Vagina (tissue), 2 donors: ENCODE measurements at regions not wholly inside any gene's neighbourhood (a gene's known extent, or its start where the extent isn't known, plus 50 kb on each side); places are given as distances from the start of the nearest gene placed in this dataset.

Experiments
- DNase-seq, 2 donors: peaks; one replicate each; pipeline ENCODE4 v3.0.0-alpha.2; 2017; ENCODE audit errors: extremely low spot score in 2 of 2
- H3K27ac ChIP-seq: fragments of 200-600 bp; sonication (generic); one replicate; pipeline ENCODE4 v1.5.1; 2019
- H3K27me3 ChIP-seq: fragments of 200-600 bp; sonication (generic); one replicate; pipeline ENCODE4 v1.5.1; 2019
- H3K36me3 ChIP-seq, 2 donors: fragments of 200-600 bp; sonication (generic); one replicate each; pipeline ENCODE4 v1.5.1; 2017 to 2019
- H3K4me1 ChIP-seq: fragments of 200-600 bp; sonication (generic); one replicate; pipeline ENCODE4 v1.5.1; 2019
- H3K4me3 ChIP-seq, 2 donors: fragments of 200-600 bp; sonication (generic); 1 replicate in 1 of 2; 2 replicates in 1 of 2; pipeline ENCODE4 v1.5.1; 2016 to 2019
- H3K9me3 ChIP-seq: fragments of 200-600 bp; sonication (generic); one replicate; pipeline ENCODE4 v1.5.1; 2019
- POLR2A ChIP-seq, 2 donors: fragments of 450-650 bp; IDR thresholded peaks; one replicate each; pipeline ENCODE4 v1.6.1; 2017; ENCODE audit warnings: antibody characterized with exemption in 2 of 2, mild to moderate bottlenecking in 2 of 2, moderate library complexity in 2 of 2
- POLR2AphosphoS5 ChIP-seq, 2 donors: sonication (generic); formaldehyde crosslinking; IDR thresholded peaks; one replicate each; pipeline ENCODE4 v1.9.0; 2017; ENCODE audit warnings: antibody characterized with exemption in 2 of 2, mild to moderate bottlenecking in 2 of 2, low read depth in 1 of 2; ENCODE audit not compliant: insufficient read depth in 1 of 2
- intact Hi-C: fragments of 100-400 bp; cut with DNase I; formaldehyde crosslinking; loops from one replicate; pipeline ENCODE4 v1.15.1; 2023
- TF ChIP-seq, protein P1 (sequence below), 3 experiments: fragments of 450-650 bp in 2 of 3; fragments of 200-600 bp in 1 of 3; sonication (generic) in 1 of 3; IDR thresholded peaks; one replicate each; pipeline ENCODE4 v1.5.1; 2017 to 2019; ENCODE audit warnings: antibody characterized with exemption in 3 of 3, mild to moderate bottlenecking in 2 of 3, moderate library complexity in 2 of 3

DNA sequence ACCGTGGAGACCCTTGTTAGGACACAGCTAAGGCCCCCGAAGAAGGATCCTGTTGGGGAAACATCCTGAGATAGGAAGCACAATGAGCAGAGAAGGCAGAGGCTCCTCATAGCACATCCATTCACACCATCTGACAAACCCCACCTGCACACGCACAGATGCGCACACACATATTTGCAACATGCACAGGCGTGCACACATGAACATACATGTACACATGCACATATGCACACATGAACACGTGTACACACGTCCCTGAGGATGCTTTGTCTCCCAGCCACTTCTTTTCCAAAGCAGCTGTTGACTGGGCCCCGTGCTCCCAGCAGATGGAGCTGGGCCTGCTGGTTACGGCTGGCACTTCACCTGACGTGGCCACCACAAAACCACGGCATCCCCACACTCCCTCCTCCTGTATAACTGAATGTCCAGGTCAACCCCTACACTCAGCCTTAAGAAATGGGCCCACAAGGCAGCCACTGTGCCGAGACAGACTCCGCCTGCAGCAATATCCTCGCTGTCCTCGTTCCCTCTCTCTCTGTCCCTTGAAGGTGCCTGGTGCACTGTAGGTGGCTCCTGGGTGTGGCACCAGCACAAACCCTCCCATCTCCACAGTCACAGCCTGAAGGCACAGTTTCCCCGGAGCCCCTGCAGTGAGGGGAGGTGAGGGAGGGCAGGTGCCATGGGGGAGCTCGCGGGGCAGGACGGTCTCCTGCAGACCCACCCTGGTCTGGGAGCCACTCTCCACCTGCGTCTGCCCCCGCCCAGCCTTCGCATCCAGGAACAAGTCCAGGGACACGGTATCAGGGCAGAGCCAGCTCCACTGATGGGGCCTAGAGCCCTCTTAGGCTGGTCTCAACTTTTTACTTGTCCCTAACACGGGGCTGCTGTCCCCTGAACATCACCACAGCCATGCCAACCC is 183.0 kb downstream of the RBFOX3 start:
- H3K9me3 ChIP-seq = no peaks in the 10 kb centered on the region
- H3K27me3 ChIP-seq = no peaks in the 10 kb centered on the region
- no peaks in the 10 kb centered on the region for H3K36me3 ChIP-seq
- no peak overlapping the region for H3K4me3 ChIP-seq
- DNase-seq = no peak
- no peak overlapping the region for H3K27ac ChIP-seq
- intact Hi-C loops = no loop called here
- TF ChIP-seq POLR2AphosphoS5 (IDR thresholded peaks at IDR 0.05; ENCODE audit: insufficient read depth in 1 of 2, low read depth in 1 of 2) = no peak
- no peak for TF ChIP-seq POLR2A (IDR thresholded peaks at IDR 0.05)
- TF ChIP-seq, protein P1, sequence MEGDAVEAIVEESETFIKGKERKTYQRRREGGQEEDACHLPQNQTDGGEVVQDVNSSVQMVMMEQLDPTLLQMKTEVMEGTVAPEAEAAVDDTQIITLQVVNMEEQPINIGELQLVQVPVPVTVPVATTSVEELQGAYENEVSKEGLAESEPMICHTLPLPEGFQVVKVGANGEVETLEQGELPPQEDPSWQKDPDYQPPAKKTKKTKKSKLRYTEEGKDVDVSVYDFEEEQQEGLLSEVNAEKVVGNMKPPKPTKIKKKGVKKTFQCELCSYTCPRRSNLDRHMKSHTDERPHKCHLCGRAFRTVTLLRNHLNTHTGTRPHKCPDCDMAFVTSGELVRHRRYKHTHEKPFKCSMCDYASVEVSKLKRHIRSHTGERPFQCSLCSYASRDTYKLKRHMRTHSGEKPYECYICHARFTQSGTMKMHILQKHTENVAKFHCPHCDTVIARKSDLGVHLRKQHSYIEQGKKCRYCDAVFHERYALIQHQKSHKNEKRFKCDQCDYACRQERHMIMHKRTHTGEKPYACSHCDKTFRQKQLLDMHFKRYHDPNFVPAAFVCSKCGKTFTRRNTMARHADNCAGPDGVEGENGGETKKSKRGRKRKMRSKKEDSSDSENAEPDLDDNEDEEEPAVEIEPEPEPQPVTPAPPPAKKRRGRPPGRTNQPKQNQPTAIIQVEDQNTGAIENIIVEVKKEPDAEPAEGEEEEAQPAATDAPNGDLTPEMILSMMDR (IDR thresholded peaks at IDR 0.05) = no peak
- no peaks in the 10 kb centered on the region for H3K4me1 ChIP-seq

DNA sequence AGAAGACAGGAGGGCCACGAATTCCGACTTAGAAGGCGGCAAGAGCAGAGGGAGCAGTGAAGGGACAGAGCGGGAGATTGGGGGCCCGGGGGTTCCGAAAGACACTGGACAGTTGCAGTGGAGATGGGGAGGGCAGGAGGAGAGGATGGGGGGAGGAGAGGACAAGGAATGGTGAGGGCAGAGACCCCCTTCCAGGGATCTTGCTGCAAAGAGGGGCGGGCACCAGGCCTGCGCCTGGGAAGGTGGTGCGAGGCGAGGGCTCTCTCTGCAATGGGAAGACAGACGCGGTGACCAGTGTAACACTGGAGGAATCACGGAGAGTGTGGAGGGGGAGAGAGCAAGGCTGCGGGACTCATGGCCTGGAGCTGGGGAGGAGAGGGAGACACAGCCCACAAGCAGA is 185.2 kb downstream of the RBFOX3 start:
- Histone ChIP-seq H3K27ac (no peak overlapping the region), H3K4me3 (no peak overlapping the region), H3K36me3 (no peaks in the 10 kb centered on the region), H3K9me3 (no peaks in the 10 kb centered on the region), H3K4me1 (no peaks in the 10 kb centered on the region), H3K27me3 (no peaks in the 10 kb centered on the region)
- DNase-seq = no peak
- intact Hi-C loops = no loop called here
- TF ChIP-seq, protein P1 (IDR thresholded peaks at IDR 0.05) = no peak
- TF ChIP-seq POLR2A (IDR thresholded peaks at IDR 0.05) (no peak), POLR2AphosphoS5 (IDR thresholded peaks at IDR 0.05; ENCODE audit: insufficient read depth in 1 of 2, low read depth in 1 of 2) (no peak)

DNA sequence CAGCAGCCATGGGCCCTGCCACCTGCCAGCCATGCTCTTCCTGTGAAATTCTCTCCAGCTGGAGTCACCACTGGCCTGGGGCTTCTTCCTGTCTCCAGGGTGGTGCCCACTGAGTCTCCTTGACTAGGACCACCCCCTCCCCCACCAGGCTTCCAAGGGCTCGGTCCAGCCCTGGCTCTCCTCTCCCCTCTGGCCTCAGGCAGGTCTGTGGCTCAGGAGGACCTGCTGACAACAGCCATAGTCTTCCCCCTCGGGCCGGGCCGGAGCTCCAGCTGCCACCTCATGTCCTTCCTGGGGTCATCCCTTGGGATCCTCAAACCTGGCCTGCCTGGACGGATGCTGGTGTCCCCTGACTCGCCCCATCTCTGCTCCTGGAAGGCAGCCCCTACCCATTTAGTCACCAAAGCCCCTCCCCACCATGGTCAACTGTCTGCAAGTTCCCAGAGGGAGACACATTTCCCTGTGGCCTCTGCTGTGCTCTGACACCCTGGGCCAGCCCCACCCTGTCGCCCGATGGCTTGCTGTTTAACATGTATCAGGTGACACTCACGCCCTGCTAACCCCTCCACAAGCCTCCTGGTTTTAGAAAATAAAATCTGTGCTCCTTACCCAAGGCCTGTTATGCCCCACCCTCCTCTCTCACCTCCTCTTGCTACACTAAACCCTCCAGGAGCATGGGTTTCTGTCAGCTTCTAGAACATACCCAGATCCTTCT is 186.2 kb downstream of the RBFOX3 start:
- H3K27me3 ChIP-seq = no peaks in the 10 kb centered on the region
- DNase-seq = no peak
- H3K36me3 ChIP-seq = no peaks in the 10 kb centered on the region
- intact Hi-C loops = no loop called here
- H3K9me3 ChIP-seq = no peaks in the 10 kb centered on the region
- H3K4me3 ChIP-seq = no peak overlapping the region
- no peak overlapping the region for H3K27ac ChIP-seq
- TF ChIP-seq, protein P1 (IDR thresholded peaks at IDR 0.05) = no peak
- TF ChIP-seq POLR2A (IDR thresholded peaks at IDR 0.05) = no peak
- no peak for TF ChIP-seq POLR2AphosphoS5 (IDR thresholded peaks at IDR 0.05; ENCODE audit: insufficient read depth in 1 of 2, low read depth in 1 of 2)
- no peaks in the 10 kb centered on the region for H3K4me1 ChIP-seq

DNA sequence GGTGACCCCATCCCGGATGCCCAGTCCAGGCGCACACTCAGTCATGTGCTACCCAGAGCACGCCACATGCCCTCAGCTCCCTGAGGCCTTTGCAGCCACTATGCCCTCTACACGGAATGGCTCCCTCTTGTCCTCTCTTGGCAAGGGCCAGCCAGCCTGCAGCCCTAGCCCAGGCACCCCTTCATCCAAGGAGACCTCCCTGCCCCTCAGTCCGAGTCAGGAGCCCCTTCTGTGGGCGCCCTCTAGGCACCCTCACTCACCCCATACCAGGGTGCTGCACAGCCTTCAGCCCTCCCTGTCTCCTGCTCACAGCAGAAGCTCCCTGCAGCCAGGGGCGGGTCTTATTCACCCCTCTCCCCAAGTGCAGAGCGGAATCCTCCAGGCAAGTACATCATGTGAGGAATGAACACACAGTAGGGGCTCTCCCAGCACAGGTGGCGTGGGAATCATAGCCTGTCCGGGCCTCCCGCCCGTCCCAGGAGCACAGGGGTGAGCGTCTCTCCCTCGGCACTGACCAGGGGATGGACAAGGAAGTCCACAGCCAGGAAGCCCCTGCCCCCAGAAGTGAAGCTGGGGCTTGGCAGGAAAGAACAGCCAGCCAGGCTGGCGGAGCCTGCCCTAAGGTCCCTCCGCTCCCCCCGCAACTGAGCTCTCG is 186.9 kb downstream of the RBFOX3 start:
- H3K27ac ChIP-seq = no peak overlapping the region
- DNase-seq = no peak
- intact Hi-C loops = no loop called here
- H3K4me1 ChIP-seq = no peaks in the 10 kb centered on the region
- H3K4me3 ChIP-seq = no peak overlapping the region
- H3K9me3 ChIP-seq = no peaks in the 10 kb centered on the region
- TF ChIP-seq, protein P1 (IDR thresholded peaks at IDR 0.05) = no peak
- TF ChIP-seq POLR2AphosphoS5 (IDR thresholded peaks at IDR 0.05; ENCODE audit: insufficient read depth in 1 of 2, low read depth in 1 of 2) = no peak
- no peak for TF ChIP-seq POLR2A (IDR thresholded peaks at IDR 0.05)
- no peaks in the 10 kb centered on the region for H3K36me3 ChIP-seq
- H3K27me3 ChIP-seq = no peaks in the 10 kb centered on the region
